Glutamatergic neuron (in vitro differentiated cells): ENCODE measurements at regions not wholly inside any gene's neighbourhood (a gene's known extent, or its start where the extent isn't known, plus 50 kb on each side); places are given as distances from the start of the nearest gene placed in this dataset.
"Not testable (repeated sequence)": the region's sequence is repeated elsewhere in the genome, so short reads cannot be mapped to it uniquely, and the experiment has no call there.

Experiments
- DNase-seq: peaks from one replicate; pipeline ENCODE4 v3.0.0; 2022
- H3K27ac Mint-ChIP-seq: one replicate; pipeline ENCODE4 v1.8.0; 2020; ENCODE audit warnings: mild to moderate bottlenecking, mixed read lengths, inconsistent platforms; ENCODE audit not compliant: unreplicated experiment
- H3K27me3 Mint-ChIP-seq: one replicate; pipeline ENCODE4 v1.8.0; 2020; ENCODE audit warnings: mild to moderate bottlenecking, moderate library complexity, mixed read lengths, inconsistent platforms; ENCODE audit not compliant: unreplicated experiment
- H3K36me3 Mint-ChIP-seq: one replicate; pipeline ENCODE4 v1.8.0; 2020; ENCODE audit warnings: mild to moderate bottlenecking, mixed read lengths, inconsistent platforms; ENCODE audit not compliant: unreplicated experiment
- H3K4me1 Mint-ChIP-seq: one replicate; pipeline ENCODE4 v1.8.0; 2020; ENCODE audit warnings: mild to moderate bottlenecking, low read depth, mixed read lengths, inconsistent platforms; ENCODE audit not compliant: unreplicated experiment
- H3K4me3 Mint-ChIP-seq: one replicate; pipeline ENCODE4 v1.8.0; 2020; ENCODE audit warnings: mild to moderate bottlenecking, mixed read lengths, inconsistent platforms; ENCODE audit not compliant: unreplicated experiment
- H3K9me3 Mint-ChIP-seq: one replicate; pipeline ENCODE4 v1.8.0; 2020; ENCODE audit warnings: mild to moderate bottlenecking, moderate library complexity, mixed read lengths, inconsistent platforms; ENCODE audit not compliant: unreplicated experiment
- TF ChIP-seq, protein P1 (sequence below): fragments of 200-600 bp; sonication (generic); IDR thresholded peaks from one replicate; pipeline ENCODE4 v1.5.0; 2021; ENCODE audit not compliant: partially characterized antibody, unreplicated experiment

DNA sequence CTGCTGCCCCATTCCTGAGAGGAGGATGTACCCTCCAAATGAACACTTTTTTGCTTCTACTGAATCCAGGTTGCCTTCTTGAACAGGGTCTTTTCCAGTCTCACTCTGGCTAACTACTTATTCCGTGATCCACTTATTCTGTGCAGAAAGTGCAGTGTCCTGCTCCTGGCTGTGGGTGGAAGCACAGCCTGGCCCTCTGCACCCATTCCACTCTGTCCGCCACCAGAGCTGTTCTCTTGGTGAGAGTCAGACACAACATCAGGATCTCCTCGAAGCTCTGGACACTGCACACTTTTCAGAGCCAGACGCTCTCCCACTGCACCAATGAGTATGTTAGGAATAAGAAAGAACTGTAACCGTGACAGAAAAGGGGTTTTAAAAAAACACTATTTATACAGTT, 174.2 kb downstream of the MCHR2 start:
- Mint-ChIP-seq H3K4me1 (peaks cover 9% of the 10 kb centered on the region), H3K4me3 (no peak overlapping the region), H3K27ac (no peak overlapping the region)

DNA sequence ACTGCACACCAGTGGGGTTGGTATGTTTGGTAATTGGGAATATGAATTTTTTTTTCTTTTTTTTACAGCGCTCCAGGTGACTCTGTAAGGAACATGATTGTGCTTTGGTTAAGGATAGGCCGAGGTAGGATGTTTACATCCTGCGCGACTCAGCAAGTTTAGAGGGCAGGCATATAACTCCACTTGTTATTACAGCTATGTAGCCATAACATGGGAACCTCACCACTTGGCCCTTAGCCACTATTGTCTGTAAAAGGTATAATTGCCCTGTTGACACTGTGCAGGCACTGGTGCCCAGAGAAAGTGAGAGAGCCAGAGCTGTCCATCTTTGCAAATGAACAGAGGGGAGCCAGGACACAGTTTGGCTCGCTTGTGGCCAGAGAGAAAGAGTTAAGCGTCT, 172.9 kb downstream of the MCHR2 start:
- Mint-ChIP-seq H3K36me3 (no peaks in the 10 kb centered on the region), H3K4me1 (peaks cover 9% of the 10 kb centered on the region), H3K27me3 (peaks cover 1% of the 10 kb centered on the region), H3K9me3 (peaks cover 2% of the 10 kb centered on the region), H3K27ac (no peak overlapping the region), H3K4me3 (no peak overlapping the region)
- no peak for DNase-seq
- TF ChIP-seq, protein P1, sequence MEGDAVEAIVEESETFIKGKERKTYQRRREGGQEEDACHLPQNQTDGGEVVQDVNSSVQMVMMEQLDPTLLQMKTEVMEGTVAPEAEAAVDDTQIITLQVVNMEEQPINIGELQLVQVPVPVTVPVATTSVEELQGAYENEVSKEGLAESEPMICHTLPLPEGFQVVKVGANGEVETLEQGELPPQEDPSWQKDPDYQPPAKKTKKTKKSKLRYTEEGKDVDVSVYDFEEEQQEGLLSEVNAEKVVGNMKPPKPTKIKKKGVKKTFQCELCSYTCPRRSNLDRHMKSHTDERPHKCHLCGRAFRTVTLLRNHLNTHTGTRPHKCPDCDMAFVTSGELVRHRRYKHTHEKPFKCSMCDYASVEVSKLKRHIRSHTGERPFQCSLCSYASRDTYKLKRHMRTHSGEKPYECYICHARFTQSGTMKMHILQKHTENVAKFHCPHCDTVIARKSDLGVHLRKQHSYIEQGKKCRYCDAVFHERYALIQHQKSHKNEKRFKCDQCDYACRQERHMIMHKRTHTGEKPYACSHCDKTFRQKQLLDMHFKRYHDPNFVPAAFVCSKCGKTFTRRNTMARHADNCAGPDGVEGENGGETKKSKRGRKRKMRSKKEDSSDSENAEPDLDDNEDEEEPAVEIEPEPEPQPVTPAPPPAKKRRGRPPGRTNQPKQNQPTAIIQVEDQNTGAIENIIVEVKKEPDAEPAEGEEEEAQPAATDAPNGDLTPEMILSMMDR, result no peak

More for the DNA sequence above, 174.2 kb downstream of the MCHR2 start:
- Mint-ChIP-seq H3K9me3 (peaks cover 2% of the 10 kb centered on the region), H3K36me3 (no peaks in the 10 kb centered on the region), H3K27me3 (peaks cover 1% of the 10 kb centered on the region)
- TF ChIP-seq, protein P1, result no peak
- DNase-seq, result no peak

- H3K9me3 Mint-ChIP-seq, result peaks cover 2% of the 10 kb centered on the region
- no peak for DNase-seq
- peak overlapping the region; percentile 71 for H3K27ac Mint-ChIP-seq
- H3K4me3 Mint-ChIP-seq, result peak overlapping the region; percentile 92
- peaks cover 9% of the 10 kb centered on the region for H3K4me1 Mint-ChIP-seq
- TF ChIP-seq, protein P1, result peak; percentile 7
- peaks cover 1% of the 10 kb centered on the region for H3K27me3 Mint-ChIP-seq
- H3K36me3 Mint-ChIP-seq, result no peaks in the 10 kb centered on the region
These were observed 171.1 kb downstream of the MCHR2 start for GRCh38 chr6:99822741-99823512.

- peak overlapping the region; percentile 92 for H3K4me3 Mint-ChIP-seq
- DNase-seq, result peak; percentile 54
- not testable (repeated sequence) for H3K9me3 Mint-ChIP-seq, H3K36me3 Mint-ChIP-seq, H3K27me3 Mint-ChIP-seq, H3K4me1 Mint-ChIP-seq
- peak overlapping the region; percentile 71 for H3K27ac Mint-ChIP-seq
These were observed 170.3 kb downstream of the MCHR2 start for GRCh38 chr6:99823513-99824235.

GRCh38 chr6:99833034-99833433, 161.0 kb downstream of the MCHR2 start:
- Mint-ChIP-seq H3K4me1 (no peaks in the 10 kb centered on the region), H3K27ac (no peak overlapping the region), H3K9me3 (no peaks in the 10 kb centered on the region), H3K36me3 (no peaks in the 10 kb centered on the region), H3K4me3 (no peak overlapping the region), H3K27me3 (no peaks in the 10 kb centered on the region)
- TF ChIP-seq, protein P1, result no peak
- DNase-seq, result no peak
